Endothelial cell (in vitro differentiated cells): ENCODE measurements at regions not wholly inside any gene's neighbourhood (a gene's known extent, or its start where the extent isn't known, plus 50 kb on each side); places are given as distances from the start of the nearest gene placed in this dataset.

ENCODE experiments used
- DNase-seq: peaks from one replicate; pipeline ENCODE4 v3.0.0; 2021; ENCODE audit warnings: low spot score
- H3K27ac Mint-ChIP-seq: one replicate; pipeline ENCODE4 v1.8.0; 2021; ENCODE audit warnings: mixed read lengths, inconsistent platforms; ENCODE audit not compliant: unreplicated experiment
- H3K27me3 Mint-ChIP-seq: one replicate; pipeline ENCODE4 v1.8.0; 2021; ENCODE audit warnings: mild to moderate bottlenecking, moderate library complexity, mixed read lengths, inconsistent platforms; ENCODE audit not compliant: unreplicated experiment
- H3K36me3 Mint-ChIP-seq: one replicate; pipeline ENCODE4 v1.8.0; 2021; ENCODE audit warnings: mild to moderate bottlenecking, low read depth, mixed read lengths, inconsistent platforms; ENCODE audit not compliant: unreplicated experiment
- H3K4me1 Mint-ChIP-seq: one replicate; pipeline ENCODE4 v1.8.0; 2021; ENCODE audit warnings: mild to moderate bottlenecking, mixed read lengths, inconsistent platforms; ENCODE audit not compliant: unreplicated experiment
- H3K4me3 Mint-ChIP-seq: one replicate; pipeline ENCODE4 v1.8.0; 2021; ENCODE audit warnings: mild to moderate bottlenecking, mixed read lengths, inconsistent platforms; ENCODE audit not compliant: unreplicated experiment
- H3K9me3 Mint-ChIP-seq: one replicate; pipeline ENCODE4 v1.8.0; 2021; ENCODE audit warnings: mixed read lengths, inconsistent platforms; ENCODE audit not compliant: unreplicated experiment
- TF ChIP-seq, protein P1 (sequence below): fragments of 200-600 bp; sonication (generic); IDR thresholded peaks from one replicate; pipeline ENCODE4 v1.5.0; 2021; ENCODE audit warnings: antibody characterized with exemption; ENCODE audit not compliant: unreplicated experiment

DNA sequence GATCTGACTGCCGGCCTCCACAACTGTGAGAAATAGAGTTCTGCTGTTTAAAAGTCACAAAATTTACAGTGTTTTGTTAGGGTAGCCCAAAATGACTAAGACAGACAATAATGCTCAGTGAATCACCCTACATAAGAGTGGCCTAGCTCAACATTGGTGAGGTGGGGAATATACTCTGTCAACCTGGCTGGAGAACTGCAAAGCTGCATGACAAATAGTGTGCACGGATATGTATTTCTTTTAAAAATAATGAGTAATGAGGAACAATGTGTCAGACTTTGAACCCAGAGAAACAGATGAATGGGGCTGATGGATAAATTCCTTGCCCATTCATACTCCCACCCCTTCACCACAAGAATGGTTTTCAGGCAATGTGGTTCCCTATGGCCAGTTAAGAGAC, 372.4 kb downstream of the SUCLA2 start:
- TF ChIP-seq, protein P1, sequence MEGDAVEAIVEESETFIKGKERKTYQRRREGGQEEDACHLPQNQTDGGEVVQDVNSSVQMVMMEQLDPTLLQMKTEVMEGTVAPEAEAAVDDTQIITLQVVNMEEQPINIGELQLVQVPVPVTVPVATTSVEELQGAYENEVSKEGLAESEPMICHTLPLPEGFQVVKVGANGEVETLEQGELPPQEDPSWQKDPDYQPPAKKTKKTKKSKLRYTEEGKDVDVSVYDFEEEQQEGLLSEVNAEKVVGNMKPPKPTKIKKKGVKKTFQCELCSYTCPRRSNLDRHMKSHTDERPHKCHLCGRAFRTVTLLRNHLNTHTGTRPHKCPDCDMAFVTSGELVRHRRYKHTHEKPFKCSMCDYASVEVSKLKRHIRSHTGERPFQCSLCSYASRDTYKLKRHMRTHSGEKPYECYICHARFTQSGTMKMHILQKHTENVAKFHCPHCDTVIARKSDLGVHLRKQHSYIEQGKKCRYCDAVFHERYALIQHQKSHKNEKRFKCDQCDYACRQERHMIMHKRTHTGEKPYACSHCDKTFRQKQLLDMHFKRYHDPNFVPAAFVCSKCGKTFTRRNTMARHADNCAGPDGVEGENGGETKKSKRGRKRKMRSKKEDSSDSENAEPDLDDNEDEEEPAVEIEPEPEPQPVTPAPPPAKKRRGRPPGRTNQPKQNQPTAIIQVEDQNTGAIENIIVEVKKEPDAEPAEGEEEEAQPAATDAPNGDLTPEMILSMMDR: no peak
- no peaks in the 10 kb centered on the region for H3K36me3 Mint-ChIP-seq
- DNase-seq: no peak
- H3K27ac Mint-ChIP-seq: no peak overlapping the region
- H3K4me3 Mint-ChIP-seq: no peak overlapping the region
- no peaks in the 10 kb centered on the region for H3K9me3 Mint-ChIP-seq
- no peaks in the 10 kb centered on the region for H3K4me1 Mint-ChIP-seq
- H3K27me3 Mint-ChIP-seq: no peaks in the 10 kb centered on the region

GRCh38 chr13:47623862-47624261, 377.2 kb downstream of the SUCLA2 start:
- no peak for DNase-seq
- no peaks in the 10 kb centered on the region for H3K36me3 Mint-ChIP-seq
- H3K4me3 Mint-ChIP-seq: no peak overlapping the region
- no peaks in the 10 kb centered on the region for H3K27me3 Mint-ChIP-seq
- H3K4me1 Mint-ChIP-seq: no peaks in the 10 kb centered on the region
- TF ChIP-seq, protein P1: no peak
- H3K9me3 Mint-ChIP-seq: peaks cover 5% of the 10 kb centered on the region
- H3K27ac Mint-ChIP-seq: no peak overlapping the region

DNA sequence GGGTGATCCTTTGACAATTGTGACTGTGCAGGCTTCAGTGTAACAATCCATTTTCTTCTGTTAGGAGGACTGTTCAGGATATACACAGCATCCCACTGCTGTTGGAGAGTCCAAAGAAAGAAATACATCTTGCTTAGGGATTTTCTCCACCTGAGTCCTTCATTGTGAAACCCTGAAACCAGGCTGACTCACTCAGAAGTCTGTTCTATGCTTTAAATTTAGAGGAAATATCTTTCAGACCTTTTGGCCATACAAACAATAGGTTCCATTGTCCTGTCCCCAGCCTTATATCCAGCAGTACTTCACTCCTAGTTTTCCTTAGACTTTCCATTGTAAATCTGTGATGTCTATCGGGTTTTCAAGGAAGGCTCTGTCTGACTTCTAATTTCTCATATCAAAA, 379.1 kb downstream of the SUCLA2 start:
- TF ChIP-seq, protein P1: no peak
- no peaks in the 10 kb centered on the region for H3K27me3 Mint-ChIP-seq

GRCh38 chr13:47611664-47612288, 389.3 kb downstream of the SUCLA2 start:
- H3K9me3 Mint-ChIP-seq: no peaks in the 10 kb centered on the region
- H3K4me1 Mint-ChIP-seq: no peaks in the 10 kb centered on the region
- DNase-seq: no peak
- no peaks in the 10 kb centered on the region for H3K27me3 Mint-ChIP-seq
- no peaks in the 10 kb centered on the region for H3K36me3 Mint-ChIP-seq
- H3K27ac Mint-ChIP-seq: no peak overlapping the region
- no peak overlapping the region for H3K4me3 Mint-ChIP-seq
- TF ChIP-seq, protein P1: peak; percentile 42

More for the DNA sequence above, 379.1 kb downstream of the SUCLA2 start:
- no peak overlapping the region for H3K4me3 Mint-ChIP-seq
- DNase-seq: no peak
- H3K27ac Mint-ChIP-seq: no peak overlapping the region
- no peaks in the 10 kb centered on the region for H3K36me3 Mint-ChIP-seq
- H3K9me3 Mint-ChIP-seq: peaks cover 8% of the 10 kb centered on the region
- H3K4me1 Mint-ChIP-seq: no peaks in the 10 kb centered on the region

GRCh38 chr13:47610687-47611086, 390.4 kb downstream of the SUCLA2 start:
- Mint-ChIP-seq H3K4me3 (no peak overlapping the region), H3K36me3 (no peaks in the 10 kb centered on the region), H3K9me3 (no peaks in the 10 kb centered on the region), H3K27me3 (no peaks in the 10 kb centered on the region), H3K4me1 (no peaks in the 10 kb centered on the region), H3K27ac (no peak overlapping the region)
- TF ChIP-seq, protein P1: no peak
- DNase-seq: no peak
